Panc1 (cell line): ENCODE measurements at regions not wholly inside any gene's neighbourhood (a gene's known extent, or its start where the extent isn't known, plus 50 kb on each side); places are given as distances from the start of the nearest gene placed in this dataset.

Source experiments
- ATAC-seq: fragments of 200-7000 bp; cut with Tn5 transposase; 2 replicates; pipeline ENCODE4 v1.9.1; 2020; ENCODE audit warnings: mild to moderate bottlenecking, moderate library complexity
- BruUV-seq: library from RNA; stranded (reverse); fragments of 400-500 nt; replicated peaks from 2 replicates; lab custom pipeline; 2021; lab: Mats Ljungman, UMichigan
- CTCF ChIA-PET: fragments of 300-600 bp; sonication (Branson Sonifier 250); formaldehyde crosslinking; loops from one replicate; lab custom pipeline; 2022; ENCODE audit warnings: antibody characterized with exemption; lab: Charles Lee
- POLR2A ChIA-PET: fragments of 300-600 bp; sonication (Branson Sonifier 250); formaldehyde crosslinking; loops from one replicate; lab custom pipeline; 2022; ENCODE audit warnings: antibody characterized with exemption; lab: Charles Lee
- DNase-seq: peaks from one replicate; pipeline ENCODE4 v3.0.0-alpha.2; 2010; ENCODE audit warnings: low read depth, low spot score
- H3K27ac ChIP-seq: 2 replicates; pipeline ENCODE4 v1.5.1; 2011; ENCODE audit warnings: mild to moderate bottlenecking, low read length, inconsistent platforms
- H3K27me3 ChIP-seq: fragments of 200-500 bp; sonication (Bioruptor generic); 2 replicates; pipeline ENCODE4 v1.6.0; 2014; ENCODE audit warnings: low read length, inconsistent platforms; ENCODE audit not compliant: control insufficient read depth, insufficient read depth
- H3K36me3 ChIP-seq: fragments of 200-500 bp; sonication (Bioruptor generic); 2 replicates; pipeline ENCODE4 v1.5.1; 2014; ENCODE audit warnings: inconsistent platforms, mild to moderate bottlenecking, low read length, moderate library complexity; ENCODE audit not compliant: control insufficient read depth, insufficient read depth
- H3K4me1 ChIP-seq: 2 replicates; pipeline ENCODE4 v1.5.1; 2011; ENCODE audit warnings: inconsistent platforms, mild to moderate bottlenecking, low read length, moderate library complexity; ENCODE audit not compliant: control insufficient read depth, insufficient read depth
- H3K4me3 ChIP-seq, 2 experiments: 2 replicates each; pipeline ENCODE4 v1.5.1; 2011 to 2012; ENCODE audit warnings: low read depth in 2 of 2, low read length in 2 of 2, mild to moderate bottlenecking in 2 of 2, inconsistent platforms in 1 of 2, moderate library complexity in 1 of 2
- H3K9me3 ChIP-seq: fragments of 200-500 bp; sonication (Bioruptor generic); 2 replicates; pipeline ENCODE4 v1.5.1; 2014; ENCODE audit warnings: low read depth, mild to moderate bottlenecking, inconsistent platforms, low read length, moderate library complexity; ENCODE audit not compliant: control insufficient read depth, insufficient read depth
- CTCF ChIP-seq: fragments of 450-650 bp; IDR thresholded peaks from 2 replicates; pipeline ENCODE4 v1.5.1; 2017; ENCODE audit warnings: mild to moderate bottlenecking
- POLR2AphosphoS5 ChIP-seq: IDR thresholded peaks from 2 replicates; pipeline ENCODE4 v1.6.1; 2012; ENCODE audit warnings: mild to moderate bottlenecking, low read depth, low read length, moderate library complexity
- REST ChIP-seq, 2 experiments: IDR thresholded peaks; 2 replicates each; pipeline ENCODE4 v1.6.1; 2011 to 2012; ENCODE audit warnings: low read depth in 2 of 2, control low read depth in 1 of 2, low read length in 1 of 2, mild to moderate bottlenecking in 1 of 2, moderate library complexity in 1 of 2; ENCODE audit not compliant: insufficient read depth in 1 of 2
- SIN3A ChIP-seq: IDR thresholded peaks from 2 replicates; pipeline ENCODE4 v1.6.1; 2012; ENCODE audit warnings: low read depth, mild to moderate bottlenecking, low read length, moderate library complexity, borderline replicate concordance; ENCODE audit not compliant: insufficient read depth
- TCF7L2 ChIP-seq: IDR thresholded peaks from 2 replicates; pipeline ENCODE4 v1.6.1; 2011; ENCODE audit warnings: mild to moderate bottlenecking, low read depth, low read length, inconsistent platforms
- in situ Hi-C: cut with HindIII; loops from 2 replicates; pipeline ENCODE4 v1.10.0; 2016; ENCODE audit warnings: low sequenced_read_pairs, low pct_unique_long_range_greater_than_20kb
- intact Hi-C: fragments of 100-400 bp; cut with micrococcal nuclease; formaldehyde crosslinking; loops from one replicate; pipeline ENCODE4 v1.10.0; 2022; ENCODE audit not compliant: unreplicated experiment

- TF ChIP-seq CTCF (no peak), REST (IDR thresholded peaks at IDR 0.05; ENCODE audit: insufficient read depth in 1 of 2, low read depth in 2 of 2, low read length in 1 of 2) (no peak), POLR2AphosphoS5 (no peak), SIN3A (no peak), TCF7L2 (no peak)
- ATAC-seq (no peak), DNase-seq (no peak)
- H3K4me3 ChIP-seq = no peak overlapping the region
- H3K4me1 ChIP-seq = peaks cover 4% of the 10 kb centered on the region; the same call in 1 of the 2 replicates
- CTCF ChIA-PET = no interaction called here
- no peak overlapping the region for H3K27ac ChIP-seq
- intact Hi-C loops (no loop called here), in situ Hi-C loops (no loop called here)
- H3K27me3 ChIP-seq = peaks cover 18% of the 10 kb centered on the region
- no TSS peak for BruUV-seq
- H3K9me3 ChIP-seq = no peaks in the 10 kb centered on the region
- POLR2A ChIA-PET = no interaction called here
- H3K36me3 ChIP-seq = no peaks in the 10 kb centered on the region
Observed at GRCh38 chr1:243916160-243916559, 66.1 kb upstream of the AKT3 start.

- no peaks in the 10 kb centered on the region for H3K4me1 ChIP-seq
- TF ChIP-seq CTCF (no peak), TCF7L2 (no peak), REST (IDR thresholded peaks at IDR 0.05; ENCODE audit: insufficient read depth in 1 of 2, low read depth in 2 of 2, low read length in 1 of 2) (no peak), SIN3A (no peak), POLR2AphosphoS5 (no peak)
- POLR2A ChIA-PET = no interaction called here
- no peaks in the 10 kb centered on the region for H3K9me3 ChIP-seq
- ATAC-seq (no peak), DNase-seq (no peak)
- no TSS peak for BruUV-seq
- intact Hi-C loops = no loop called here
- in situ Hi-C loops = no loop called here
- CTCF ChIA-PET = no interaction called here
- peaks cover 15% of the 10 kb centered on the region for H3K27me3 ChIP-seq
- H3K27ac ChIP-seq = no peak overlapping the region
- no peaks in the 10 kb centered on the region for H3K36me3 ChIP-seq
- H3K4me3 ChIP-seq = no peak overlapping the region
Observed at GRCh38 chr1:243912347-243912746, 62.3 kb upstream of the AKT3 start.
